Activated CD8-positive, alpha-beta T cell treated with anti-CD3 and anti-CD28 coated beads for 36 hours (primary cell): ENCODE measurements at regions not wholly inside any gene's neighbourhood (a gene's known extent, or its start where the extent isn't known, plus 50 kb on each side); places are given as distances from the start of the nearest gene placed in this dataset.

Experiments used
- ATAC-seq: fragments of 200-7000 bp; cut with Tn5 transposase; one replicate; pipeline ENCODE4 v1.10.0; 2021; ENCODE audit warnings: mild to moderate bottlenecking, moderate library complexity
- CTCF ChIA-PET: fragments of 350-600 bp; sonication (Branson Sonifier 250); formaldehyde crosslinking; loops from one replicate; lab custom pipeline; 2021; ENCODE audit warnings: antibody characterized with exemption; lab: Charles Lee
- POLR2A ChIA-PET: fragments of 350-600 bp; sonication (Branson Sonifier 250); formaldehyde crosslinking; loops from one replicate; lab custom pipeline; 2021; ENCODE audit warnings: antibody characterized with exemption; lab: Charles Lee
- DNase-seq: peaks from one replicate; pipeline ENCODE4 v3.0.0-alpha.2; 2020
- H3K27ac Mint-ChIP-seq: one replicate; pipeline ENCODE4 v1.8.0; 2021; ENCODE audit warnings: mild to moderate bottlenecking, mixed read lengths
- H3K27me3 Mint-ChIP-seq: one replicate; pipeline ENCODE4 v1.8.0; 2021; ENCODE audit warnings: mixed read lengths
- H3K36me3 Mint-ChIP-seq: one replicate; pipeline ENCODE4 v1.8.0; 2021; ENCODE audit warnings: low read depth, mixed read lengths
- H3K4me1 Mint-ChIP-seq: one replicate; pipeline ENCODE4 v1.8.0; 2021; ENCODE audit warnings: low read depth, mixed read lengths
- H3K4me3 Mint-ChIP-seq: one replicate; pipeline ENCODE4 v1.8.0; 2021; ENCODE audit warnings: mild to moderate bottlenecking, moderate library complexity, mixed read lengths
- H3K9me3 Mint-ChIP-seq: one replicate; pipeline ENCODE4 v1.8.0; 2021; ENCODE audit warnings: mixed read lengths
- CTCF ChIP-seq: fragments of 200-600 bp; IDR thresholded peaks from one replicate; pipeline ENCODE4 v1.8.0; 2022; ENCODE audit warnings: antibody characterized with exemption, mild to moderate bottlenecking
- intact Hi-C: fragments of 100-400 bp; cut with micrococcal nuclease; formaldehyde crosslinking; loops from one replicate; pipeline ENCODE4 v1.10.0; 2022

GRCh38 chr7:145331076-145331475 is 495.2 kb upstream of the TPK1 start:
- peaks cover 2% of the 10 kb centered on the region for H3K9me3 Mint-ChIP-seq
- no peaks in the 10 kb centered on the region for H3K36me3 Mint-ChIP-seq
- no peak overlapping the region for H3K27ac Mint-ChIP-seq
- H3K4me1 Mint-ChIP-seq: no peaks in the 10 kb centered on the region
- H3K27me3 Mint-ChIP-seq: no peaks in the 10 kb centered on the region
- intact Hi-C loops: no loop called here
- no peak for ATAC-seq
- ChIA-PET POLR2A (no interaction called here), CTCF (no interaction called here)
- H3K4me3 Mint-ChIP-seq: no peak overlapping the region
- TF ChIP-seq CTCF: no peak
- no peak for DNase-seq

- no peak for ATAC-seq
- POLR2A ChIA-PET: no interaction called here
- H3K4me1 Mint-ChIP-seq: no peaks in the 10 kb centered on the region
- H3K9me3 Mint-ChIP-seq: no peaks in the 10 kb centered on the region
- no peak for DNase-seq
- TF ChIP-seq CTCF: no peak
- intact Hi-C loops: no loop called here
- H3K27me3 Mint-ChIP-seq: no peaks in the 10 kb centered on the region
- no peak overlapping the region for H3K4me3 Mint-ChIP-seq
- CTCF ChIA-PET: no interaction called here
- H3K36me3 Mint-ChIP-seq: no peaks in the 10 kb centered on the region
- H3K27ac Mint-ChIP-seq: no peak overlapping the region
Measured at GRCh38 chr7:145327646-145328045, 491.8 kb upstream of the TPK1 start.

- CTCF ChIA-PET: no interaction called here
- DNase-seq: no peak
- ATAC-seq: no peak
- no peak overlapping the region for H3K4me3 Mint-ChIP-seq
- H3K27ac Mint-ChIP-seq: no peak overlapping the region
- intact Hi-C loops: no loop called here
- no peaks in the 10 kb centered on the region for H3K9me3 Mint-ChIP-seq
- no peaks in the 10 kb centered on the region for H3K27me3 Mint-ChIP-seq
- POLR2A ChIA-PET: no interaction called here
- no peaks in the 10 kb centered on the region for H3K4me1 Mint-ChIP-seq
- TF ChIP-seq CTCF: no peak
- no peaks in the 10 kb centered on the region for H3K36me3 Mint-ChIP-seq
Measured at GRCh38 chr7:145324081-145324480, 488.2 kb upstream of the TPK1 start.

- ATAC-seq (no peak), DNase-seq (no peak)
- no peaks in the 10 kb centered on the region for H3K4me1 Mint-ChIP-seq
- no peaks in the 10 kb centered on the region for H3K27me3 Mint-ChIP-seq
- intact Hi-C loops: no loop called here
- H3K4me3 Mint-ChIP-seq: no peak overlapping the region
- TF ChIP-seq CTCF: no peak
- H3K27ac Mint-ChIP-seq: no peak overlapping the region
- ChIA-PET CTCF (no interaction called here), POLR2A (no interaction called here)
- no peaks in the 10 kb centered on the region for H3K9me3 Mint-ChIP-seq
- H3K36me3 Mint-ChIP-seq: no peaks in the 10 kb centered on the region
Measured at GRCh38 chr7:145313551-145313950, 477.7 kb upstream of the TPK1 start.

DNA sequence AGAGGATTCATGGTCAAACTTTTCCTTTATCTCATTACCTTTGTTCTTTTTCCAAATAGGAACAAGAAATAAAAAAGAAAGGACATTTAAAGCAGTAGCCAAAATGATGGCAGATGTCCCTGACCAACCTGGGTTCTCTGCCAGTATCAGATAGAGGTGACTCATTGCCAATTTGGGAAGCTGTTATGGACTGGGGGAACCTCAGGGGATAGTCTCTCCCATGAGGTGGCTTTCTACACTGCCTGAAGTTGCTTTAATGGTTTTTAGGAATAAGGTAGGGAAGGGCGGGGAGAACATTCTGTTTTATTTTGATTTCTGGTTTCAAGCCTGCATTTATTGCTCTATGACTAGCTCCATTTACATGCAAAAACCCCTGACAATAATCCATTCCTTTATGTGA is 457.9 kb upstream of the TPK1 start:
- Mint-ChIP-seq H3K27ac (no peak overlapping the region), H3K27me3 (no peaks in the 10 kb centered on the region), H3K36me3 (no peaks in the 10 kb centered on the region), H3K4me1 (no peaks in the 10 kb centered on the region), H3K9me3 (no peaks in the 10 kb centered on the region), H3K4me3 (no peak overlapping the region)
- no peak for TF ChIP-seq CTCF
- ATAC-seq (no peak), DNase-seq (no peak)
- POLR2A ChIA-PET: no interaction called here
- intact Hi-C loops: no loop called here
- CTCF ChIA-PET: no interaction called here
